Loucy (cell line): ENCODE measurements at regions not wholly inside any gene's neighbourhood (a gene's known extent, or its start where the extent isn't known, plus 50 kb on each side); places are given as distances from the start of the nearest gene placed in this dataset.

Experiments
- H2AFZ ChIP-seq: fragments of 200-600 bp; sonication (generic); 2 replicates; pipeline ENCODE4 v1.6.0; 2016; ENCODE audit warnings: antibody characterized with exemption, mild to moderate bottlenecking, low read length, moderate library complexity
- H3F3A ChIP-seq: fragments of 200-600 bp; 2 replicates; pipeline ENCODE4 v1.6.0; 2016; ENCODE audit warnings: antibody characterized with exemption, low read depth, mild to moderate bottlenecking
- H3K27me3 ChIP-seq: fragments of 200-600 bp; sonication (generic); 2 replicates; pipeline ENCODE4 v1.6.1; 2014; ENCODE audit warnings: low read length, mild to moderate bottlenecking; ENCODE audit not compliant: insufficient read depth, poor library complexity, severe bottlenecking
- H3K36me3 ChIP-seq: fragments of 200-600 bp; sonication (generic); 2 replicates; pipeline ENCODE4 v1.6.1; 2016; ENCODE audit warnings: low read length; ENCODE audit not compliant: insufficient read depth
- H3K4me1 ChIP-seq: fragments of 200-600 bp; sonication (generic); 2 replicates; pipeline ENCODE4 v1.5.1; 2014; ENCODE audit warnings: low read length, mild to moderate bottlenecking; ENCODE audit not compliant: insufficient read depth, poor library complexity, severe bottlenecking
- H3K4me2 ChIP-seq: fragments of 200-600 bp; sonication (generic); 2 replicates; pipeline ENCODE4 v1.6.0; 2014; ENCODE audit warnings: antibody characterized with exemption, low read length, low read depth, mild to moderate bottlenecking; ENCODE audit not compliant: poor library complexity, severe bottlenecking
- H3K4me3 ChIP-seq: fragments of 200-600 bp; sonication (generic); 2 replicates; pipeline ENCODE4 v1.5.1; 2014; ENCODE audit warnings: low read length, mild to moderate bottlenecking, mixed read lengths; ENCODE audit not compliant: poor library complexity, severe bottlenecking
- H3K79me2 ChIP-seq: fragments of 200-600 bp; sonication (generic); 2 replicates; pipeline ENCODE4 v1.6.1; 2014; ENCODE audit warnings: low read length; ENCODE audit not compliant: insufficient read depth
- H3K9ac ChIP-seq: fragments of 200-600 bp; sonication (generic); 2 replicates; pipeline ENCODE4 v1.6.0; 2014; ENCODE audit warnings: mild to moderate bottlenecking, low read depth, low read length, moderate library complexity; ENCODE audit not compliant: poor library complexity, severe bottlenecking
- H3K9me2 ChIP-seq: fragments of 200-600 bp; sonication (generic); replicated peaks from 2 replicates; pipeline ENCODE4 v1.6.1; 2016; ENCODE audit warnings: low read depth, low read length, mixed read lengths
- H3K9me3 ChIP-seq: fragments of 200-600 bp; sonication (generic); 2 replicates; pipeline ENCODE4 v1.6.1; 2014; ENCODE audit warnings: mild to moderate bottlenecking, antibody characterized with exemption, low read length, low read depth; ENCODE audit not compliant: insufficient read depth
- H4K20me1 ChIP-seq: fragments of 200-600 bp; sonication (generic); 2 replicates; pipeline ENCODE4 v1.6.0; 2014; ENCODE audit warnings: antibody characterized with exemption, low read length, mild to moderate bottlenecking; ENCODE audit not compliant: insufficient read depth, poor library complexity, severe bottlenecking
- EZH2phosphoT487 ChIP-seq: fragments of 200-600 bp; IDR thresholded peaks from 2 replicates; pipeline ENCODE4 v1.6.1; 2018; ENCODE audit warnings: antibody characterized with exemption, mild to moderate bottlenecking, moderate library complexity, borderline replicate concordance
- TF ChIP-seq, protein P1 (sequence below): fragments of 200-600 bp; sonication (generic); conservative IDR thresholded peaks from 2 replicates; pipeline ENCODE4 v1.5.1; 2014; ENCODE audit warnings: mild to moderate bottlenecking, antibody characterized with exemption, low read length

DNA sequence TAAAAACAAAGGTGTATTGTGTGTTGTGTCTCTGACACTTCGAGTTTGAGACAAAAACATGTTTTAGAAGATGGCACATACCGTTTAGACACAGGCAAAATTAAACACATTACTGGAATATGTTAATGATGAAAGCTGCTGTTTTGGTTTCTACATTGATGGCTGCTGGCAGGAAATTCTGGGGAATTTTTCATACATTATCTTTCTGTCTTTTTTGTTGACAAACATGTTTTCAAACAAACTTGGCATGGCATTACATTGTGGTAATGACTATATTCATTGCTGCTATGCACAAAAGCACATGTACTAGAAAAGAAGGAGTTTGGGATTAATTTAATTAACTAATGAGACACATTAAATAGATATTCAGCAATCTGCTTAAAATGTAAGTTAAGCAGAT lies 1187.6 kb downstream of the OLFM4 start:
- Histone ChIP-seq H3K4me2 (no peak overlapping the region), H3K79me2 (no peaks in the 10 kb centered on the region), H3K36me3 (no peaks in the 10 kb centered on the region), H3K4me1 (no peaks in the 10 kb centered on the region), H2AFZ (no peak overlapping the region), H3K9me2 (no peaks in the 10 kb centered on the region; the same call in 1 of the 2 replicates), H3K27me3 (no peaks in the 10 kb centered on the region), H3K4me3 (no peak overlapping the region), H3K9me3 (0 out of 2 replicates have a peak, but pooled peaks cover 2% of the 10 kb centered on the region), H3F3A (no peaks in the 10 kb centered on the region), H4K20me1 (no peaks in the 10 kb centered on the region), H3K9ac (no peak overlapping the region)
- TF ChIP-seq EZH2phosphoT487: no peak
- TF ChIP-seq, protein P1, sequence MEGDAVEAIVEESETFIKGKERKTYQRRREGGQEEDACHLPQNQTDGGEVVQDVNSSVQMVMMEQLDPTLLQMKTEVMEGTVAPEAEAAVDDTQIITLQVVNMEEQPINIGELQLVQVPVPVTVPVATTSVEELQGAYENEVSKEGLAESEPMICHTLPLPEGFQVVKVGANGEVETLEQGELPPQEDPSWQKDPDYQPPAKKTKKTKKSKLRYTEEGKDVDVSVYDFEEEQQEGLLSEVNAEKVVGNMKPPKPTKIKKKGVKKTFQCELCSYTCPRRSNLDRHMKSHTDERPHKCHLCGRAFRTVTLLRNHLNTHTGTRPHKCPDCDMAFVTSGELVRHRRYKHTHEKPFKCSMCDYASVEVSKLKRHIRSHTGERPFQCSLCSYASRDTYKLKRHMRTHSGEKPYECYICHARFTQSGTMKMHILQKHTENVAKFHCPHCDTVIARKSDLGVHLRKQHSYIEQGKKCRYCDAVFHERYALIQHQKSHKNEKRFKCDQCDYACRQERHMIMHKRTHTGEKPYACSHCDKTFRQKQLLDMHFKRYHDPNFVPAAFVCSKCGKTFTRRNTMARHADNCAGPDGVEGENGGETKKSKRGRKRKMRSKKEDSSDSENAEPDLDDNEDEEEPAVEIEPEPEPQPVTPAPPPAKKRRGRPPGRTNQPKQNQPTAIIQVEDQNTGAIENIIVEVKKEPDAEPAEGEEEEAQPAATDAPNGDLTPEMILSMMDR: no peak

DNA sequence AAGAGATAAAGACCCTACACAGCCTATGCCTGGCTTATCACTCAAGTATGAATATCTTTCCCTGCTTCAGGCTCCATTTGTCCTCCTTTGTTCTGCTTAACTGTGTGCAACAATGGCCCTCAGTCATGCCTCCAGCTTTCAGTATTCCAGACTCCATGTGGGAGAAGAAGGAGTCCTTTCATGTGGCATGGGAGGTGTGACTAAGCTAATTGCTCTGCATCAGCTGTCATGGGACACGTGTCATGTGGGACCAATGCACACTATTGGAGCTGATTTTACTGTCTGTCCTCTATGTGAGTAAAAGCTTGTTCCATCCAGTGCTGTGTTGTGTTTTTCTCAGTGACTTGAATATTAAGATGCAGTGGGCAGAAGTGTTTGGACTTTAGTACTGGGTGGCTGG lies 1198.3 kb downstream of the OLFM4 start:
- Histone ChIP-seq H3K4me2 (no peak overlapping the region), H3K4me1 (no peaks in the 10 kb centered on the region), H3K9me3 (no peaks in the 10 kb centered on the region), H3F3A (no peaks in the 10 kb centered on the region), H3K27me3 (no peaks in the 10 kb centered on the region), H3K4me3 (no peak overlapping the region), H3K9ac (no peak overlapping the region), H4K20me1 (no peaks in the 10 kb centered on the region), H3K9me2 (no peaks in the 10 kb centered on the region), H3K36me3 (no peaks in the 10 kb centered on the region), H2AFZ (no peak overlapping the region), H3K79me2 (no peaks in the 10 kb centered on the region)
- TF ChIP-seq, protein P1: no peak
- TF ChIP-seq EZH2phosphoT487: no peak

DNA sequence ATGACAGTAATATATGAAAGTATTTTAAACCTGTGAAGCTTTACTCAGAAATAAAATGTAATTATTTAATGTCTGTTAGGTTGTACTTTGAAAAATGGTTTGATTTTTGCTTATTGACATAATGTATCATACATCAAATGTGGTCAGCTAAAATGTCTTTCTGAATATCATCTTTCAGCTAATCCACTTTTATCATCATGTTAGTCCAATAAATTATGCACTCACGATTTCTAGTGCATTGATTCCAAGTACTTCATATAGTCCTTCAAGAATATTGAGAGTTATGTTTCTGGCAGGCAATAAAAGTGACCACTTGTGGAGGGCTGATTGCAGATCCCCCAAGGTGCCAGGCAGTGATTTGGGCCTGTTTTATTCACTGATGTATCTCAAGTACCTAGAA lies 1204.1 kb downstream of the OLFM4 start:
- H3K4me3 ChIP-seq: no peak overlapping the region
- H3K79me2 ChIP-seq: no peaks in the 10 kb centered on the region

More for the DNA sequence above, 1204.1 kb downstream of the OLFM4 start:
- Histone ChIP-seq H3K9me2 (no peaks in the 10 kb centered on the region), H2AFZ (no peak overlapping the region), H3K36me3 (no peaks in the 10 kb centered on the region), H3K27me3 (no peaks in the 10 kb centered on the region), H3K9ac (no peak overlapping the region), H3K4me2 (no peak overlapping the region), H4K20me1 (no peaks in the 10 kb centered on the region), H3K9me3 (no peaks in the 10 kb centered on the region), H3F3A (no peaks in the 10 kb centered on the region), H3K4me1 (no peaks in the 10 kb centered on the region)
- TF ChIP-seq EZH2phosphoT487: no peak
- TF ChIP-seq, protein P1: no peak
